Body of pancreas (tissue), 4 donors: ENCODE measurements at regions not wholly inside any gene's neighbourhood (a gene's known extent, or its start where the extent isn't known, plus 50 kb on each side); places are given as distances from the start of the nearest gene placed in this dataset.
"Not testable (repeated sequence)": the region's sequence is repeated elsewhere in the genome, so short reads cannot be mapped to it uniquely, and the experiment has no call there.

Experiments used
- ATAC-seq: fragments of 150-250 bp; one replicate; pipeline ENCODE4 v1.9.1; 2016
- DNase-seq, 4 donors: peaks; one replicate each; pipeline ENCODE4 v3.0.0-alpha.2; 2019
- H3K27ac ChIP-seq, 4 donors: fragments of 200-600 bp; sonication (generic); 1 replicate in 3 of 4; 2 replicates in 1 of 4; pipeline versions ENCODE4 v1.5.1 to v1.6.1; 2016 to 2019; ENCODE audit warnings: mild to moderate bottlenecking in 1 of 4, mixed read lengths in 1 of 4, moderate library complexity in 1 of 4
- H3K27me3 ChIP-seq, 2 donors: fragments of 200-600 bp; sonication (generic); one replicate each; pipeline ENCODE4 v1.6.0; 2016; ENCODE audit warnings: mild to moderate bottlenecking in 1 of 2
- H3K36me3 ChIP-seq, 2 donors: fragments of 200-600 bp; sonication (generic); replicated peaks in 1 of 2; 2 replicates each; pipeline ENCODE4 v1.5.1; 2016; ENCODE audit warnings: low read depth in 2 of 2; ENCODE audit not compliant: insufficient read depth in 1 of 2
- H3K4me1 ChIP-seq: fragments of 200-600 bp; sonication (generic); one replicate; pipeline ENCODE4 v1.6.0; 2016
- H3K4me3 ChIP-seq, 2 donors: fragments of 200-600 bp; sonication (generic); 1 replicate in 1 of 2; 2 replicates in 1 of 2; pipeline ENCODE4 v1.5.1; 2016 to 2019
- H3K9me3 ChIP-seq, 3 donors: fragments of 200-600 bp; sonication (generic); 1 replicate in 2 of 3; 2 replicates in 1 of 3; pipeline ENCODE4 v1.5.1; 2016
- CTCF ChIP-seq, 7 experiments: fragments of 450-650 bp in 4 of 7; fragments of 200-600 bp in 3 of 7; sonication (generic) in 3 of 7; IDR thresholded peaks; one replicate each; pipeline ENCODE4 v1.5.1; 2016 to 2019; ENCODE audit warnings: antibody characterized with exemption in 7 of 7
- POLR2A ChIP-seq, 3 donors: fragments of 450-650 bp; IDR thresholded peaks; one replicate each; pipeline ENCODE4 v1.6.1; 2016; ENCODE audit warnings: antibody characterized with exemption in 3 of 3, mild to moderate bottlenecking in 2 of 3
- WGBS, 2 donors: methylation state at CpG; one replicate each; pipeline ENCODE4 v1.1.5; 2017; 5-methylcytosine and 5-hydroxymethylcytosine counted together
- intact Hi-C: fragments of 100-400 bp; cut with DNase I; formaldehyde crosslinking; loops from one replicate; pipeline ENCODE4 v1.15.1; 2023

- DNase-seq, result no peak
- H3K27ac ChIP-seq, result no peak overlapping the region
- 81 to 87% methylated on average over 43 to 45 of the region's 45 CpGs for WGBS, 2 donors
- no peaks in the 10 kb centered on the region for H3K4me1 ChIP-seq
- H3K4me3 ChIP-seq, result no peak overlapping the region
- TF ChIP-seq CTCF (IDR thresholded peaks at IDR 0.05) (no peak), POLR2A (IDR thresholded peaks at IDR 0.05) (no peak)
- ATAC-seq, result no peak
- H3K9me3 ChIP-seq, result no peaks in the 10 kb centered on the region
- no peaks in the 10 kb centered on the region for H3K36me3 ChIP-seq
- H3K27me3 ChIP-seq, result no peaks in the 10 kb centered on the region
- intact Hi-C loops, result no loop called here
Measured at GRCh38 chrX:460823-461640, 74.3 kb upstream of the PPP2R3B start.

GRCh38 chrX:462853-463252 is 76.1 kb upstream of the PPP2R3B start:
- ATAC-seq, result no peak
- TF ChIP-seq CTCF (IDR thresholded peaks at IDR 0.05) (no peak), POLR2A (IDR thresholded peaks at IDR 0.05) (no peak)
- Histone ChIP-seq H3K27me3 (no peaks in the 10 kb centered on the region), H3K27ac (no peak overlapping the region), H3K36me3 (no peaks in the 10 kb centered on the region), H3K9me3 (no peaks in the 10 kb centered on the region), H3K4me1 (no peaks in the 10 kb centered on the region), H3K4me3 (no peak overlapping the region)
- 75 to 80% methylated on average over 3 to 21 of the region's 21 CpGs for WGBS, 2 donors
- intact Hi-C loops, result no loop called here
- DNase-seq, result no peak

GRCh38 chrX:465418-466215 is 78.9 kb upstream of the PPP2R3B start:
- WGBS, 2 donors, result 68 to 75% methylated on average over 30 to 32 of the region's 32 CpGs
- Histone ChIP-seq H3K9me3 (peaks cover 0 to 5% (median 0%) of the 10 kb centered on the region in 3 donors), H3K4me1 (no peaks in the 10 kb centered on the region), H3K4me3 (no peak overlapping the region), H3K27me3 (no peaks in the 10 kb centered on the region), H3K27ac (no peak overlapping the region), H3K36me3 (no peaks in the 10 kb centered on the region)
- ATAC-seq, result no peak
- TF ChIP-seq CTCF (IDR thresholded peaks at IDR 0.05) (no peak), POLR2A (IDR thresholded peaks at IDR 0.05) (no peak)
- intact Hi-C loops, result no loop called here
- DNase-seq, result no peak

GRCh38 chrX:466836-467235 is 80.1 kb upstream of the PPP2R3B start:
- WGBS, 2 donors, result 86 to 100% methylated on average over 4 to 17 of the region's 17 CpGs
- H3K4me1 ChIP-seq, H3K27me3 ChIP-seq, H3K9me3 ChIP-seq, H3K27ac ChIP-seq, DNase-seq, ATAC-seq, H3K36me3 ChIP-seq, H3K4me3 ChIP-seq, intact Hi-C loops: not testable (repeated sequence)

GRCh38 chrX:467686-468085 is 81.0 kb upstream of the PPP2R3B start:
- H3K36me3 ChIP-seq, ATAC-seq, H3K9me3 ChIP-seq, H3K27me3 ChIP-seq, intact Hi-C loops, H3K27ac ChIP-seq, DNase-seq, H3K4me1 ChIP-seq, H3K4me3 ChIP-seq: not testable (repeated sequence)
- WGBS, 2 donors, result 84 to 87% methylated on average over 6 to 16 of the region's 16 CpGs
